ENCODE measurements at regions not wholly inside any gene's neighbourhood (a gene's known extent, or its start where the extent isn't known, plus 50 kb on each side); places are given as distances from the start of the nearest gene placed in this dataset.

DNA sequence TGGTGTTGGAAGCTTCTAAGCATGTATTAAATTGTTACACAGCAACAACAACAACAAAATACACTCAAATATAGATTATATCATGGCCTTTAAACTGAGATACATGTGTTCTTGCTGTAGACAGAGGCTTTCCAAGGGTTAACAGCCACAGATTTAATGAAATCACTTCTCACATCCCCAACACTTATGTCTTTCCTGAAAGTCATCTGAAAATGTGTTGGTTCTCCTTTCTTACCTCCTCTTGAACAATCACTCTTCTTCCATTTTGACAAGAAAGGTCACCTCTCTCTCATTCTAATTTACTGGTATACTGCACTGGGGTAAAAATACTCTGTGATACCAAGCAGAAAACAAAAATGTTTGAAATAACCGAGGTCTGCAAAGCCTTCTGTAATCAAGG is 507.3 kb upstream of the KCNMB2 start:
- TF ChIP-seq POLR2AphosphoS5 (IDR thresholded peaks at IDR 0.05) (no peak), POLR2A (IDR thresholded peaks at IDR 0.05) (no peak), EP300 (IDR thresholded peaks at IDR 0.05) (no peak)
- TF ChIP-seq, protein P1, sequence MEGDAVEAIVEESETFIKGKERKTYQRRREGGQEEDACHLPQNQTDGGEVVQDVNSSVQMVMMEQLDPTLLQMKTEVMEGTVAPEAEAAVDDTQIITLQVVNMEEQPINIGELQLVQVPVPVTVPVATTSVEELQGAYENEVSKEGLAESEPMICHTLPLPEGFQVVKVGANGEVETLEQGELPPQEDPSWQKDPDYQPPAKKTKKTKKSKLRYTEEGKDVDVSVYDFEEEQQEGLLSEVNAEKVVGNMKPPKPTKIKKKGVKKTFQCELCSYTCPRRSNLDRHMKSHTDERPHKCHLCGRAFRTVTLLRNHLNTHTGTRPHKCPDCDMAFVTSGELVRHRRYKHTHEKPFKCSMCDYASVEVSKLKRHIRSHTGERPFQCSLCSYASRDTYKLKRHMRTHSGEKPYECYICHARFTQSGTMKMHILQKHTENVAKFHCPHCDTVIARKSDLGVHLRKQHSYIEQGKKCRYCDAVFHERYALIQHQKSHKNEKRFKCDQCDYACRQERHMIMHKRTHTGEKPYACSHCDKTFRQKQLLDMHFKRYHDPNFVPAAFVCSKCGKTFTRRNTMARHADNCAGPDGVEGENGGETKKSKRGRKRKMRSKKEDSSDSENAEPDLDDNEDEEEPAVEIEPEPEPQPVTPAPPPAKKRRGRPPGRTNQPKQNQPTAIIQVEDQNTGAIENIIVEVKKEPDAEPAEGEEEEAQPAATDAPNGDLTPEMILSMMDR (IDR thresholded peaks at IDR 0.05), result no peak
